ENCODE measurements at regions not wholly inside any gene's neighbourhood (a gene's known extent, or its start where the extent isn't known, plus 50 kb on each side); places are given as distances from the start of the nearest gene placed in this dataset.

DNA sequence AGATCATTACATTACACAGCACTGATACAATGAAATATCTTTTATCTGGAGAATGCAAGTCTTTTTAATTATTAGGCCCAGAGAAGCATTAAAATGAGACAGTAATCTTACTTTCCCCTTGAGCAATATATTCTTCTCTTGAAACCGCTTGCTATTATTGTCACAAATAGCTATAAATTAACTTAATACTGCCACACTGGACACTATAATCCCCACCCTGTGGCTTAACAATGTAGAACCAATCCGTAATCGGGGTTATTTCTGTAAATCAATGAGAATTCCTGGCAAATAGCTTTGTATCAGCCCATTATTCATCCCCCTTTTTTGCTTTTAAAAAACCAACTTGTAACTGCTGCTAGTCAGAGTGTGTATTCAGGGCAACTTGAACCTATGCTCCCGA lies 366.2 kb upstream of the VWC2 start:
- H3K4me1 ChIP-seq (ENCODE audit: control insufficient read depth, insufficient read depth, low read length), result no peaks in the 10 kb centered on the region

DNA sequence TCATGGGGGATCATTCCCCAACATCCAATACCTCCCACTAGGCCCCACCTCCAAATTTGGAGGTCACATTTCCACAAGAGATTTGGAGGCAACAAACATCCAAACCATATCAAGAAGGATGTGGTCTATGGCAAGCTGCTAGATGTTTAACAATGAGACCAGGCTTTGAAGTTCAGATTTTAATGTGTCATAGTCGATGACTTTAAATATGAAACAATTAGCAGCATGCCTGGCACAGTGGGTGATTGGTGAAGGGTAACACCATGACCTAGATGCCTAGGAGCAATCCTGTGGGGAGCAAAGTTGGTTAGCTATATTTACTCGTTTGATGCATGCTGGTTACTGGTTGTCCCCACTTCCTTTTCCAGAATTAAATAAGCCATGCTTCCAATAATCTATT lies 356.4 kb upstream of the VWC2 start:
- no peak overlapping the region for H3K4me3 ChIP-seq (ENCODE audit: low read depth, low read length)
- no peaks in the 10 kb centered on the region for H3K9me3 ChIP-seq (ENCODE audit: control insufficient read depth, insufficient read depth, low read length)
- H3K36me3 ChIP-seq (ENCODE audit: control insufficient read depth, insufficient read depth, low read length), result no peaks in the 10 kb centered on the region
- H3K27ac ChIP-seq (ENCODE audit: low read depth, low read length), result no peak overlapping the region
- no peak overlapping the region for H3K9ac ChIP-seq (ENCODE audit: low read depth, low read length)
- no peaks in the 10 kb centered on the region for H3K4me1 ChIP-seq (ENCODE audit: control insufficient read depth, insufficient read depth, low read length)
- no peaks in the 10 kb centered on the region for H3K27me3 ChIP-seq (ENCODE audit: control insufficient read depth, insufficient read depth, low read length)

More for the DNA sequence above, 366.2 kb upstream of the VWC2 start:
- H3K4me3 ChIP-seq (ENCODE audit: low read depth, low read length), result no peak overlapping the region
- no peaks in the 10 kb centered on the region for H3K36me3 ChIP-seq (ENCODE audit: control insufficient read depth, insufficient read depth, low read length)
- H3K9me3 ChIP-seq (ENCODE audit: control insufficient read depth, insufficient read depth, low read length), result no peaks in the 10 kb centered on the region
- no peak overlapping the region for H3K9ac ChIP-seq (ENCODE audit: low read depth, low read length)
- H3K27me3 ChIP-seq (ENCODE audit: control insufficient read depth, insufficient read depth, low read length), result no peaks in the 10 kb centered on the region
- no peak overlapping the region for H3K27ac ChIP-seq (ENCODE audit: low read depth, low read length)

DNA sequence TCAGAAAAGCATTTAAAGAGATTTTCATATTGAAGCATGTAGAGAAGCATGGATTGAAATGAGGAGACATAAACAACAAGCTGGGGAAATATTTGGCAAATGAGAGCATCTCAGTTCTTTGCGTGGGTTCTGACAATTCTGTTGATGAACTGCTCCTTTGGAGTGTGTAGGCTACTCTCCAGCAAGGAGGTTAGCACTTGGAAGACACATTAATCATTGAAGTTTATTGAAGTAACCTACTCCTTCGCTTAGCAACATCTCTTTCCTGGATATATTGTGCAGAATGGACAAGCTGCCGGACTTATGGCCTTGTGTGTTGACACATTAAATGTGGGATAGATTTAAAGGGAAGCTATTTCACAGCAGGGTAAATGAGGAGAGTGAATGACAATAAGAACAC lies 354.5 kb upstream of the VWC2 start:
- no peak overlapping the region for H3K27ac ChIP-seq (ENCODE audit: low read depth, low read length)
- H3K27me3 ChIP-seq (ENCODE audit: control insufficient read depth, insufficient read depth, low read length), result no peaks in the 10 kb centered on the region
- no peak overlapping the region; the same call in 1 of the 2 replicates for H3K9ac ChIP-seq (ENCODE audit: low read depth, low read length)
- H3K9me3 ChIP-seq (ENCODE audit: control insufficient read depth, insufficient read depth, low read length), result no peaks in the 10 kb centered on the region
- no peak overlapping the region for H3K4me3 ChIP-seq (ENCODE audit: low read depth, low read length)
- H3K4me1 ChIP-seq (ENCODE audit: control insufficient read depth, insufficient read depth, low read length), result no peaks in the 10 kb centered on the region
- H3K36me3 ChIP-seq (ENCODE audit: control insufficient read depth, insufficient read depth, low read length), result no peaks in the 10 kb centered on the region

DNA sequence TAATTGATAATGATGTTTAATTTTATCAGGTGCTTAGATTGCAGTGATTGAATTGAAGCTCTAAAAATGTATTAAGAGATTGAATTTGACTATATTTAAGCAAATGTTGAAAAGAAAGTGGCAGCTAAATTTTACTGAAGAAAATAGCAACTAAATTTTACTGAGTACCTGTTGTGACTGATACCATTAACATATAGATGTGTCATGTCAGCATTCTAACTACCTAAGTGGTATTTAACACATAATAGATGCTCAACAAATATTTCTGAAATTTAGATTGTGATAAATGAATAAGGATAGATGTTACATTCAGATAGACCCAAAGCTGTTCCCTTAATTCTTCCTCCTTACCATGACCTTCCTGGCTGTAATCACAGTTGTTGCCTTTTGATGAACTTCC lies 350.9 kb upstream of the VWC2 start:
- no peaks in the 10 kb centered on the region for H3K9me3 ChIP-seq (ENCODE audit: control insufficient read depth, insufficient read depth, low read length)
- H3K36me3 ChIP-seq (ENCODE audit: control insufficient read depth, insufficient read depth, low read length), result no peaks in the 10 kb centered on the region
- H3K4me3 ChIP-seq (ENCODE audit: low read depth, low read length), result no peak overlapping the region
- no peak overlapping the region for H3K9ac ChIP-seq (ENCODE audit: low read depth, low read length)
- no peaks in the 10 kb centered on the region for H3K27me3 ChIP-seq (ENCODE audit: control insufficient read depth, insufficient read depth, low read length)
- no peak overlapping the region for H3K27ac ChIP-seq (ENCODE audit: low read depth, low read length)
- H3K4me1 ChIP-seq (ENCODE audit: control insufficient read depth, insufficient read depth, low read length), result no peaks in the 10 kb centered on the region

DNA sequence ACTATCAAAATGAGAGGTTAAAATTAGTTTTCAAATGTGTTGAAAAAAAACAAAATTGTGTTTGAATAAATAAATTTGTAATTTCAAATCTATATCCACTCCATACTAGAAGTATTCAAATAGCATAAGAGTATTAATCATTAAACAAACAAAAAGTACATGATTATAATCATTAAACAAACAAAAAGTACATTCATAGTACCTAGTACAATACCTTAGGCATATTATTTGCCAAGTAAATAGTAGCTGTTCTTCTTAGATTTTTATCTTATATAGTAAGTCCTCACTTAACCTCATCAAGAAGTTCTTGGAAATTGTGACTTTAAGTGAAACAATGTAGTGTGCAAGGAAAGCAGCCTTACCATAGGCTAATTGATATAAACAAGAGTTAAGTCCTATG lies 349.3 kb upstream of the VWC2 start:
- no peaks in the 10 kb centered on the region for H3K36me3 ChIP-seq (ENCODE audit: control insufficient read depth, insufficient read depth, low read length)
- no peak overlapping the region for H3K27ac ChIP-seq (ENCODE audit: low read depth, low read length)
- no peak overlapping the region for H3K4me3 ChIP-seq (ENCODE audit: low read depth, low read length)
- H3K9ac ChIP-seq (ENCODE audit: low read depth, low read length), result no peak overlapping the region
- no peaks in the 10 kb centered on the region for H3K9me3 ChIP-seq (ENCODE audit: control insufficient read depth, insufficient read depth, low read length)
- no peaks in the 10 kb centered on the region for H3K27me3 ChIP-seq (ENCODE audit: control insufficient read depth, insufficient read depth, low read length)
- no peaks in the 10 kb centered on the region for H3K4me1 ChIP-seq (ENCODE audit: control insufficient read depth, insufficient read depth, low read length)

DNA sequence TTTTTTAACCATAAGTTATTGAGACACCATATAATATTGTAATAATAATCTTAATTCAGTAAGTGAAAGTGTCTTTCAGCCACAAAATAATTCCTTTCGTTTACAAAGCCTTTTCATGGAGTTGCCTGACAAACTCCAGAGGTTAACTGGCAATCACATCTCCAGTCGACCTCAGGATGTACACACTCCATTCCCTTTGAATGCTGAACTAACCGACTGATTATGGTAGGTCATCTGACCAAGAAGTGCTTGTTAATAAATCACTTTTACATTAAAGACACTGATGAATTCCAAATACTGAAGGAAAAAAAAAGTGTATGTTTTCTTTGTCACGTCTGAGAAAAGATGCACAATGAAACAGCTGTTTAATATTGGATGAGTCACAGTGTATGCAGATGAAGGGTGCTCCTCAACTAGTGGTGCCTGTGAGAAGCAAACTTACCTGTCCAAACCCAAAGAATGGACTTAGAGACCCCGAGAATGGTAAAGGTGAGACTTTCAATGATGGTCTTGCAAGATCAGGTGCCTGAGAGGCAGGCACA lies 348.1 kb upstream of the VWC2 start:
- Histone ChIP-seq H3K27me3 (ENCODE audit: control insufficient read depth, insufficient read depth, low read length) (no peaks in the 10 kb centered on the region), H3K9ac (ENCODE audit: low read depth, low read length) (no peak overlapping the region), H3K36me3 (ENCODE audit: control insufficient read depth, insufficient read depth, low read length) (no peaks in the 10 kb centered on the region), H3K9me3 (ENCODE audit: control insufficient read depth, insufficient read depth, low read length) (no peaks in the 10 kb centered on the region), H3K4me1 (ENCODE audit: control insufficient read depth, insufficient read depth, low read length) (no peaks in the 10 kb centered on the region), H3K27ac (ENCODE audit: low read depth, low read length) (no peak overlapping the region), H3K4me3 (ENCODE audit: low read depth, low read length) (no peak overlapping the region)

DNA sequence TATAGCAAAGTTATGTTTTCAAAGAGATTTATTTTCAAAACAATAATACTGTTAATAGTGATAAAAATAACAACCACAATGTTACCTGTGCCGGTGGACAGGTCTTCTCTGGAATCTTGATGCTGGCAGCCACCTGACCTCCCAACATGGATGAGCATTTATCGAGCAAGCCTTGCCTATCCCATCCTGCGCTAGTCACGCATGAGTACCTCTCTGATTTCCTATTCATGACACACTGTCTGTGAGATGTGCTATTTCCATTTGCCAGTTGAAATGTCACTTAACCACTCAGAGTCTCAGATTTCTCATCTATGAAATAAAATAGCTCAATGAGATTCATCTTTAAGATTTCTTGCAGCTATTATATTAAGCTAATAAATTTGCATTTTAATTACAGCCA lies 341.2 kb upstream of the VWC2 start:
- Histone ChIP-seq H3K4me3 (ENCODE audit: low read depth, low read length) (no peak overlapping the region), H3K4me1 (ENCODE audit: control insufficient read depth, insufficient read depth, low read length) (no peaks in the 10 kb centered on the region), H3K27ac (ENCODE audit: low read depth, low read length) (no peak overlapping the region), H3K27me3 (ENCODE audit: control insufficient read depth, insufficient read depth, low read length) (no peaks in the 10 kb centered on the region), H3K36me3 (ENCODE audit: control insufficient read depth, insufficient read depth, low read length) (no peaks in the 10 kb centered on the region), H3K9ac (ENCODE audit: low read depth, low read length) (no peak overlapping the region), H3K9me3 (ENCODE audit: control insufficient read depth, insufficient read depth, low read length) (no peaks in the 10 kb centered on the region)

DNA sequence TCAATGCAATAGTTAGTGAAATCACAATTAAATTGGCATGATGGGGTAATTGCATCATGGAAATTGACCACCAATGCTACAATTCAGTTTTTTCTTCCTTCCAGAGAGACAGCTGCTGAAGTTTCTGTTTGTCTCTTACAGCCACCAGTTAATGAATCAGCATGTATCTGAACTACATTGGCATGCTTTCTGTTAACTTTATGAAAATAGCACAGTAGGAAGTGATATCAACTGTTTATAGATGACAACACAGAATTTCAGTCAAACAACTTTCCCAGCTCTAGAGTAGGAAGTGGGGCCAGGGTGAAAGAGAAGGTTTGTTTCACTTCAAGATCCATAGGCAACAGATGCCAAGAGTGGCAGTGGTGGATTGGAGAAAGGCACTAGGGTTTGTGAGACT lies 339.6 kb upstream of the VWC2 start:
- H3K9ac ChIP-seq (ENCODE audit: low read depth, low read length), result no peak overlapping the region
- H3K27ac ChIP-seq (ENCODE audit: low read depth, low read length), result no peak overlapping the region
- H3K4me3 ChIP-seq (ENCODE audit: low read depth, low read length), result no peak overlapping the region
- no peaks in the 10 kb centered on the region for H3K4me1 ChIP-seq (ENCODE audit: control insufficient read depth, insufficient read depth, low read length)
- H3K36me3 ChIP-seq (ENCODE audit: control insufficient read depth, insufficient read depth, low read length), result no peaks in the 10 kb centered on the region
- no peaks in the 10 kb centered on the region for H3K9me3 ChIP-seq (ENCODE audit: control insufficient read depth, insufficient read depth, low read length)
- no peaks in the 10 kb centered on the region for H3K27me3 ChIP-seq (ENCODE audit: control insufficient read depth, insufficient read depth, low read length)

DNA sequence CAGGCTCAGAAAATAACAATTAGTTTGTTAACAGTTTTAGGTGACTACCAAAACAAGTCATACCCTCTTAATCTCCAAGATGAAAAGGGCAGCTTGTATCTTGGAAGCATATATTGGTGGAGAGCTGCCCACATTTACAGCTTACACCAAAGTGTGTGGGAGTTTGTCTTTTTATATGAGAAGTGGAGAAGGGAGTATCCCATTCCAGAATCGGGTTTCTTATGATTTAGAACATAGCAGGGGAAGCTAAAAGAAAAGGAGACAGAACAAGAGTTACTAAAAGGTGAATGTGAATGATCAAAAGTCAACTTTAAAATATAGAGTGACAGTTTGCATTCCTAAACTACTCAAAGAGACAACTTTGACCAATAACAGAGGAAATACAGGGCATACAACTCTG lies 338.6 kb upstream of the VWC2 start:
- no peaks in the 10 kb centered on the region for H3K27me3 ChIP-seq (ENCODE audit: control insufficient read depth, insufficient read depth, low read length)
- H3K27ac ChIP-seq (ENCODE audit: low read depth, low read length), result no peak overlapping the region
- no peak overlapping the region for H3K9ac ChIP-seq (ENCODE audit: low read depth, low read length)
- no peaks in the 10 kb centered on the region for H3K9me3 ChIP-seq (ENCODE audit: control insufficient read depth, insufficient read depth, low read length)
- no peak overlapping the region for H3K4me3 ChIP-seq (ENCODE audit: low read depth, low read length)
- H3K36me3 ChIP-seq (ENCODE audit: control insufficient read depth, insufficient read depth, low read length), result no peaks in the 10 kb centered on the region
- no peaks in the 10 kb centered on the region for H3K4me1 ChIP-seq (ENCODE audit: control insufficient read depth, insufficient read depth, low read length)

DNA sequence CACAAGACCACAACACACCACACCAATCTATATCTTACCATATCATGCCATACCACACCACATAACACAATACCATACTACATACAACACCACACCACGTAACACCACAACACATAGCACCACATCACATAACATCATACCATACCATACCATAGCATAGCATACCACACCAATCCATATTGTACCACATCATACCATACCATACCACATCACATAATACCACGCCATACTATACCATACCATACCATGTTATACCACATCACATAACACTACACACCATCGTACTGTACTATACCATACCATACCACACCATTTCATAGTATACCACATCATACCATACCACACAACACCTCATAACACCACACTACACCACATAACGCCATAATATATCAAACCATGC lies 335.2 kb upstream of the VWC2 start:
- no peak overlapping the region for H3K27ac ChIP-seq (ENCODE audit: low read depth, low read length)
- no peak overlapping the region for H3K9ac ChIP-seq (ENCODE audit: low read depth, low read length)
- H3K9me3 ChIP-seq (ENCODE audit: control insufficient read depth, insufficient read depth, low read length), result no peaks in the 10 kb centered on the region
- no peaks in the 10 kb centered on the region for H3K4me1 ChIP-seq (ENCODE audit: control insufficient read depth, insufficient read depth, low read length)
- no peaks in the 10 kb centered on the region for H3K36me3 ChIP-seq (ENCODE audit: control insufficient read depth, insufficient read depth, low read length)
- H3K27me3 ChIP-seq (ENCODE audit: control insufficient read depth, insufficient read depth, low read length), result no peaks in the 10 kb centered on the region
- H3K4me3 ChIP-seq (ENCODE audit: low read depth, low read length), result no peak overlapping the region

DNA sequence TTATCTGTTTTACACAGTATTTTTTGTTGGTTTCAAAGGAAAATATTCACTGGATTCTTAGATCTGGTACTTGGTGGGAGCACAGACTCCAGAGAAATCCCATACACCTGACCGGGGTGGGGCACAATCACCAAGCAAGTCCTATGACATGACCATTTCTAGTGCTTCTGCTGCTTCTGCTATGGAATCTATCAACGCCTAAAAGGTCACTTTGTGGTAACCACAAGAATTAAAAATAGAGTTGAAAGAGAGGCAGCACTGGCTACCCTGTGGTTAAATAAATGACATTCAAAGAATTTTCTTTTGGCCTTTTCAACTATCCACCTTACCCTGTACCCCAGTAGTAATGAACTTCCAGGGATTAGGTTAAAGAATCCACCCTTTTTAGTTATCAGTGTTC lies 329.9 kb upstream of the VWC2 start:
- Histone ChIP-seq H3K4me1 (ENCODE audit: control insufficient read depth, insufficient read depth, low read length) (no peaks in the 10 kb centered on the region), H3K27me3 (ENCODE audit: control insufficient read depth, insufficient read depth, low read length) (no peaks in the 10 kb centered on the region), H3K27ac (ENCODE audit: low read depth, low read length) (no peak overlapping the region), H3K4me3 (ENCODE audit: low read depth, low read length) (no peak overlapping the region), H3K9me3 (ENCODE audit: control insufficient read depth, insufficient read depth, low read length) (peaks cover 4% of the 10 kb centered on the region; the same call in 1 of the 2 replicates), H3K9ac (ENCODE audit: low read depth, low read length) (no peak overlapping the region), H3K36me3 (ENCODE audit: control insufficient read depth, insufficient read depth, low read length) (no peaks in the 10 kb centered on the region)

DNA sequence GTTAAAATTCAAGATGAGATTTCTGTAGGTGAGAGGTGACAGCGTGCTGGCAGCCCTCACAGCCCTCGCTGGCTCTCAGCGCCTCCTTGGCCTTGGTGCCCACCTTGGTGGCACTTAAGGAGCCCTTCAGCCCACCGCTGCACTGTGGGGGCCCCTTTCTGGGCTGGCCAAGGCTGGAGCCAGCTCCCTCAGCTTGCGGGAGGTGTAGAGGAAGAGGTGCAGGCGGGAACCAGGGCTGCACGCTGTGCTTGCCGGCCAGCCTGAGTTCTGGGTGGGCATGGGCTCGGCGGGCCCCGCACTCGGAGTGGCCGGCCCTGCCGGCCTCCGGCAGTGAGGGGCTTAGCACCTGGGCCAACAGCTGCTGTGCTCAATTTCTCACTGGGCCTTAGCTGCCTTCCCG lies 320.0 kb upstream of the VWC2 start:
- Histone ChIP-seq H3K27ac (ENCODE audit: low read depth, low read length) (no peak overlapping the region), H3K4me1 (ENCODE audit: control insufficient read depth, insufficient read depth, low read length) (no peaks in the 10 kb centered on the region), H3K4me3 (ENCODE audit: low read depth, low read length) (no peak overlapping the region), H3K9ac (ENCODE audit: low read depth, low read length) (no peak overlapping the region), H3K36me3 (ENCODE audit: control insufficient read depth, insufficient read depth, low read length) (no peaks in the 10 kb centered on the region), H3K27me3 (ENCODE audit: control insufficient read depth, insufficient read depth, low read length) (no peaks in the 10 kb centered on the region), H3K9me3 (ENCODE audit: control insufficient read depth, insufficient read depth, low read length) (no peaks in the 10 kb centered on the region)
